BE2C (cell line): ENCODE measurements at regions not wholly inside any gene's neighbourhood (a gene's known extent, or its start where the extent isn't known, plus 50 kb on each side); places are given as distances from the start of the nearest gene placed in this dataset.

Experiments used
- DNase-seq: peaks from one replicate; pipeline ENCODE4 v3.0.0-alpha.2; 2020
- H3K27me3 ChIP-seq: fragments of 250-450 bp; sonication (Bioruptor Pico); 2 replicates; pipeline ENCODE4 v1.5.1; 2020; ENCODE audit warnings: mild to moderate bottlenecking
- H3K36me3 ChIP-seq: fragments of 250-450 bp; sonication (Bioruptor Pico); 2 replicates; pipeline ENCODE4 v1.5.1; 2020; ENCODE audit warnings: mild to moderate bottlenecking
- H3K4me1 ChIP-seq: fragments of 250-450 bp; sonication (Bioruptor Pico); 2 replicates; pipeline ENCODE4 v1.5.1; 2020
- H3K4me3 ChIP-seq: 2 replicates; pipeline ENCODE4 v1.5.1; 2011; ENCODE audit warnings: low read depth, low read length
- H3K9me3 ChIP-seq: fragments of 250-450 bp; sonication (Bioruptor Pico); 2 replicates; pipeline ENCODE4 v1.5.1; 2020
- TF ChIP-seq, protein P1 (sequence below): IDR thresholded peaks from 2 replicates; pipeline ENCODE4 v1.5.1; 2012; ENCODE audit warnings: mild to moderate bottlenecking, low read depth, low read length

DNA sequence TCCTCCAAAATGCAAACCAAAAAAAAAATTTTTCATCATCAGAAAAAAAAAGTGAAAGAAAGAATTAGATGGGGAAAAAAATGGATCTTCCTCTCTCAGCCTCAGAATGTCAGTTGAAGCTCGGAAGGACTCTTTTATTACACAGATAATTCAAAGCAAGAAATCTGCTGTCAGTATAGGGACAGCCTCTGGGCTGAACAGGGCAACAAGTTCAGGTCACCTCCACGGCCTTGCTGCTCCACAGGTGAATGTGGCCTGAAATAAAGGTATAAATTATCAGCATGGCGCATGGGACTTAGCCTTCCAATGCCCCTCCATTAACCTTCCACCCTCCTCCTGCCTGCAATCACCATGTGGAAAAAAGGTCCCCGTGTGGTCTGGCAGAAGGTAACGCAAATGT is 316.8 kb upstream of the POU3F3 start:
- no peak for DNase-seq
- no peaks in the 10 kb centered on the region for H3K4me1 ChIP-seq
- no peak overlapping the region for H3K4me3 ChIP-seq
- TF ChIP-seq, protein P1, sequence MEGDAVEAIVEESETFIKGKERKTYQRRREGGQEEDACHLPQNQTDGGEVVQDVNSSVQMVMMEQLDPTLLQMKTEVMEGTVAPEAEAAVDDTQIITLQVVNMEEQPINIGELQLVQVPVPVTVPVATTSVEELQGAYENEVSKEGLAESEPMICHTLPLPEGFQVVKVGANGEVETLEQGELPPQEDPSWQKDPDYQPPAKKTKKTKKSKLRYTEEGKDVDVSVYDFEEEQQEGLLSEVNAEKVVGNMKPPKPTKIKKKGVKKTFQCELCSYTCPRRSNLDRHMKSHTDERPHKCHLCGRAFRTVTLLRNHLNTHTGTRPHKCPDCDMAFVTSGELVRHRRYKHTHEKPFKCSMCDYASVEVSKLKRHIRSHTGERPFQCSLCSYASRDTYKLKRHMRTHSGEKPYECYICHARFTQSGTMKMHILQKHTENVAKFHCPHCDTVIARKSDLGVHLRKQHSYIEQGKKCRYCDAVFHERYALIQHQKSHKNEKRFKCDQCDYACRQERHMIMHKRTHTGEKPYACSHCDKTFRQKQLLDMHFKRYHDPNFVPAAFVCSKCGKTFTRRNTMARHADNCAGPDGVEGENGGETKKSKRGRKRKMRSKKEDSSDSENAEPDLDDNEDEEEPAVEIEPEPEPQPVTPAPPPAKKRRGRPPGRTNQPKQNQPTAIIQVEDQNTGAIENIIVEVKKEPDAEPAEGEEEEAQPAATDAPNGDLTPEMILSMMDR: no peak
- H3K9me3 ChIP-seq: no peaks in the 10 kb centered on the region
- no peaks in the 10 kb centered on the region for H3K36me3 ChIP-seq
- no peaks in the 10 kb centered on the region for H3K27me3 ChIP-seq

DNA sequence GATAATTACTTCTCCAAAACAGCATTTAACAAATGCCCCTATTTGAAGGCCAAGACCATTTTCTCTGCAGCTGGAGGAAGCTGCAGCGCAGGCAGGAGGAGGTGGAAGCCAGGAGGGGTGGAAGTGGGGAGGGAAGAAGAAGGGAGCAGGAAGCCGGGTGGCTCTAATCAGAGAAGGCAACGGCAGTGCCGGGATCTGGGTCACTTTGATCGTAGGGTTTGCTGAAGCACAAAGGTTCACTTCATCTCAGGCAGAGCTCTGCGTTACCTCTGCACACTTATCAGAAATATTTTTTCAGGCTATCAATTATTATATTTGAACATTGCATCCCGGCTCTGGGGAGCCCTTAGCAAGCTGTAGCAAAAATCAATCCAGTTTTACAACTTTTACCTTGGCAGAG is 315.8 kb upstream of the POU3F3 start:
- no peaks in the 10 kb centered on the region for H3K36me3 ChIP-seq
- DNase-seq: no peak
- H3K9me3 ChIP-seq: no peaks in the 10 kb centered on the region
- H3K4me1 ChIP-seq: no peaks in the 10 kb centered on the region
- no peak overlapping the region for H3K4me3 ChIP-seq
- H3K27me3 ChIP-seq: no peaks in the 10 kb centered on the region
- TF ChIP-seq, protein P1: no peak

DNA sequence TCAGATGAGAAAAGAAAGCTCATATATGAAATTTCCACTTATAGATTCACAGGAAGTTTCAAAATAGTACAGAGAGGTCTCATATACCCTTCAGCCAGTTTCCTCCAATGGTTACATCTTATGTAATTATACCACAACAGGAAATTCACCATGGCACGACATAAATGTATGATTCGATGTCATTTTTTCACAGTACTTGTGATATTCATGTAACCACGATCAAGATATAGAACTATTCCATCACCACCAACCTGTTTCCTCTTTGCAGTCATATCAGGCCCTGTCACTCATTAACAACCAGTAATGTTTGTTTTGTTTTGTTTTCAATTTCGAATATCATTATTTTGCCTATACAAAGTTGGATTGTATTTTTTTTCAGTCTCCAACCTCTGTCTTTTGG is 314.3 kb upstream of the POU3F3 start:
- H3K4me3 ChIP-seq: no peak overlapping the region
- no peaks in the 10 kb centered on the region for H3K9me3 ChIP-seq
- no peaks in the 10 kb centered on the region for H3K27me3 ChIP-seq
- no peaks in the 10 kb centered on the region for H3K36me3 ChIP-seq
- H3K4me1 ChIP-seq: no peaks in the 10 kb centered on the region
- TF ChIP-seq, protein P1: no peak
- no peak for DNase-seq

DNA sequence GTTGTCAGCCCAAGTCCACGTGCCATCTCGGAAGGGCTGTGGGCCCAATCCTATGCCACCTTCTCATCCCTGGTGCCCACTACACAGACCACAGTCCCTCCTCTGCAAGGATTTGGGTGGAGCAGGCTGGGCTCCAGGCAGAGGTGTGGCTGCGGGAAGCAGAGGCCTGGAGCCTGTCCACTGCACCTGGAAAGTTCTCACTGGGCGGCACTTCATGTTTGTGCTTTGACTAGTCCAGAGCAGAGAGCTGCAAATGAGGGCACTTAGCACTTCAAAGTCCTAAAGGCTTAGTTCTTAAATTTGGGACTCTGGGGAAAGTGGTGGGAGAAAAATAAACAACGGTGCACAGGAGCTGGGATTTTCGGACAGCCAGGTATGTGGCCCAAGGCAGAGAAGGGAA is 308.9 kb upstream of the POU3F3 start:
- Histone ChIP-seq H3K4me3 (no peak overlapping the region), H3K9me3 (no peaks in the 10 kb centered on the region), H3K36me3 (no peaks in the 10 kb centered on the region), H3K4me1 (no peaks in the 10 kb centered on the region), H3K27me3 (no peaks in the 10 kb centered on the region)
- DNase-seq: no peak
- TF ChIP-seq, protein P1: no peak

DNA sequence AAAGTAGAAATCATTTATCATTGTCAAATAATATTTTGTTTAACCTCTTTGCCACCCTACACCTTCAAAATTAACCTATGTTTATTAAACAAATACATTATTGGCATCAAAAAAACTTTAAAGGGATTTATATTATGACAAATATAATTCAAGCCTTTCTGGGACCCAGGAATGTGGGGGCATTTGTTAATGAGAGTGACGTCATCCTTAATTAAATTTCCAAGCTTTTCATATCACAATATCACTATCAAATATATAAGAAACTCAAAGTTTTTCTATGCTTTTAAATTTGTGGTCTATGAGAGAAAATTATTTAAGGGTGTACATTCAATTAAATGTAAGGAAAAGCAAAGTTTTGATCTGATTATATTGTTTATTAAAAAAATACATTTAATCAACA is 307.4 kb upstream of the POU3F3 start:
- H3K4me3 ChIP-seq: no peak overlapping the region
- TF ChIP-seq, protein P1: no peak
- no peaks in the 10 kb centered on the region for H3K27me3 ChIP-seq
- H3K4me1 ChIP-seq: no peaks in the 10 kb centered on the region
- no peaks in the 10 kb centered on the region for H3K9me3 ChIP-seq
- DNase-seq: no peak
- H3K36me3 ChIP-seq: no peaks in the 10 kb centered on the region

DNA sequence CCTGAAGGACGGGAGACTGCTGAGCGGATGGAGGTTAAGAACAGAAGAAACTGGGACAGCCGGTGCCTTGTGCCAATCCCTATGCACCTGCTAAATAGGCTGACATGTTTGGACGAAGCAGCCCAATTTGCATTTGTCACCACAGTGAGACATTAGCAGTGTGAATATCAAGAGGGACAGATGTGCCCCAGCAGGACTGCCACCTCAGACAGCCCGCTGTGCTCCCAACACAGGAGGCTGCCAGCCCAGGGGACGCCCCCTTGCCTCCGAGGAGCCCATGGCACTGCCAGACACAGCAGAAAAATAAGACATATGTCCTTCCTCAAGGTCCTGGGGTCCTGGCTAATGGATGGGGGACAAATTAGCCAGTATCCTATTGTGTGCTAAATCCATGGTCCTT is 306.7 kb upstream of the POU3F3 start:
- H3K27me3 ChIP-seq: no peaks in the 10 kb centered on the region
- no peaks in the 10 kb centered on the region for H3K36me3 ChIP-seq
- DNase-seq: no peak
- no peaks in the 10 kb centered on the region for H3K4me1 ChIP-seq
- no peaks in the 10 kb centered on the region for H3K9me3 ChIP-seq
- TF ChIP-seq, protein P1: no peak
- no peak overlapping the region for H3K4me3 ChIP-seq
